Prostate gland (tissue), 2 donors: ENCODE measurements at regions not wholly inside any gene's neighbourhood (a gene's known extent, or its start where the extent isn't known, plus 50 kb on each side); places are given as distances from the start of the nearest gene placed in this dataset.

ENCODE experiments used
- POLR2A ChIP-seq: fragments of 450-650 bp; IDR thresholded peaks from one replicate; pipeline ENCODE4 v1.6.1; 2016; ENCODE audit warnings: antibody characterized with exemption, mild to moderate bottlenecking
- TF ChIP-seq, protein P1 (sequence below), 4 experiments: fragments of 200-600 bp in 2 of 4; fragments of 450-650 bp in 2 of 4; sonication (generic) in 2 of 4; IDR thresholded peaks; 1 replicate in 3 of 4; 2 replicates in 1 of 4; pipeline ENCODE4 v1.5.1; 2016 to 2019; ENCODE audit warnings: antibody characterized with exemption in 4 of 4, mild to moderate bottlenecking in 2 of 4, moderate library complexity in 2 of 4

DNA sequence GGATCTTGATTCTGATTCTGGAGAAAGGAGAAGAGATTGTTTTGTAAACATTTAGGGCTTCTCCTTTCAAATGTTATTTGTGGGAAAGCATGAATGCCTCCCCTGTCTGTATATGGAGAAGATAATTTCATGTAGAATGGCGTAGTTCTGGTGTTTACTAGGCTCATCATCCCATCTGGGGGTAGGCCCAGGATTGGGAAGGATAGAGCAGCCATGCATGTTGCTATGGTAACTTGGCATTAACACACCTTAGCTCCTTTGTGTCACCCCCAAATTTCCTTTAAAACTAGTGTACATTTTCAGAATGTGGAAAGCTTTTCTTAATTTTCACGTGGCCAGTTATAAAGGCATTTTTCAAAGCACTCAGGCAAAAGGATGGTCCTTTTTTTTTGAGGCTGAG is 57.5 kb upstream of the EED start:
- TF ChIP-seq, protein P1, sequence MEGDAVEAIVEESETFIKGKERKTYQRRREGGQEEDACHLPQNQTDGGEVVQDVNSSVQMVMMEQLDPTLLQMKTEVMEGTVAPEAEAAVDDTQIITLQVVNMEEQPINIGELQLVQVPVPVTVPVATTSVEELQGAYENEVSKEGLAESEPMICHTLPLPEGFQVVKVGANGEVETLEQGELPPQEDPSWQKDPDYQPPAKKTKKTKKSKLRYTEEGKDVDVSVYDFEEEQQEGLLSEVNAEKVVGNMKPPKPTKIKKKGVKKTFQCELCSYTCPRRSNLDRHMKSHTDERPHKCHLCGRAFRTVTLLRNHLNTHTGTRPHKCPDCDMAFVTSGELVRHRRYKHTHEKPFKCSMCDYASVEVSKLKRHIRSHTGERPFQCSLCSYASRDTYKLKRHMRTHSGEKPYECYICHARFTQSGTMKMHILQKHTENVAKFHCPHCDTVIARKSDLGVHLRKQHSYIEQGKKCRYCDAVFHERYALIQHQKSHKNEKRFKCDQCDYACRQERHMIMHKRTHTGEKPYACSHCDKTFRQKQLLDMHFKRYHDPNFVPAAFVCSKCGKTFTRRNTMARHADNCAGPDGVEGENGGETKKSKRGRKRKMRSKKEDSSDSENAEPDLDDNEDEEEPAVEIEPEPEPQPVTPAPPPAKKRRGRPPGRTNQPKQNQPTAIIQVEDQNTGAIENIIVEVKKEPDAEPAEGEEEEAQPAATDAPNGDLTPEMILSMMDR (IDR thresholded peaks at IDR 0.05): no peak
- TF ChIP-seq POLR2A: no peak
